Right lobe of liver (tissue), 6 donors: ENCODE measurements at regions not wholly inside any gene's neighbourhood (a gene's known extent, or its start where the extent isn't known, plus 50 kb on each side); places are given as distances from the start of the nearest gene placed in this dataset.

ENCODE experiments used
- ATAC-seq, 4 donors: fragments of 200-7000 bp; cut with Tn5 transposase; one replicate each; pipeline ENCODE4 v1.9.1; 2020; ENCODE audit warnings: mild to moderate bottlenecking in 4 of 4, moderate library complexity in 4 of 4
- DNase-seq, 3 donors: peaks; one replicate each; pipeline ENCODE4 v3.0.0-alpha.2; 2020
- H3K27ac ChIP-seq, 3 donors: fragments of 200-600 bp; one replicate each; pipeline ENCODE4 v1.8.0; 2022
- H3K27me3 ChIP-seq, 2 donors: fragments of 200-600 bp; one replicate each; pipeline ENCODE4 v1.8.0; 2022
- H3K36me3 ChIP-seq, 4 donors: fragments of 200-600 bp; sonication (generic) in 1 of 4; one replicate each; pipeline versions ENCODE4 v1.5.1 to v1.8.0; 2017 to 2022; ENCODE audit warnings: control low read depth in 1 of 4
- H3K4me1 ChIP-seq, 4 donors: fragments of 200-600 bp; sonication (generic) in 1 of 4; one replicate each; pipeline versions ENCODE4 v1.5.1 to v1.8.0; 2017 to 2022; ENCODE audit warnings: control low read depth in 1 of 4
- H3K4me3 ChIP-seq, 3 donors: fragments of 200-600 bp; one replicate each; pipeline ENCODE4 v1.8.0; 2022
- H3K9me3 ChIP-seq, 4 donors: fragments of 200-600 bp; sonication (generic) in 1 of 4; one replicate each; pipeline versions ENCODE4 v1.5.1 to v1.8.0; 2017 to 2022; ENCODE audit warnings: control low read depth in 1 of 4
- CTCF ChIP-seq, 4 donors: fragments of 200-600 bp in 3 of 4; fragments of 450-650 bp in 1 of 4; IDR thresholded peaks; one replicate each; pipeline versions ENCODE4 v1.5.1 to v1.8.0; 2016 to 2022; ENCODE audit warnings: antibody characterized with exemption in 4 of 4, mild to moderate bottlenecking in 2 of 4
- POLR2A ChIP-seq: fragments of 450-650 bp; IDR thresholded peaks from one replicate; pipeline ENCODE4 v1.6.1; 2017; ENCODE audit warnings: antibody characterized with exemption, mild to moderate bottlenecking
- WGBS: methylation state at CpG from one replicate; pipeline ENCODE4 v1.1.6; 2018; ENCODE audit warnings: low coverage, low lambda C conversion rate; ENCODE audit not compliant: insufficient coverage; ENCODE audit errors: missing lambda C conversion rate; 5-methylcytosine and 5-hydroxymethylcytosine counted together
- intact Hi-C, 2 donors: fragments of 100-400 bp; cut with DNase I; formaldehyde crosslinking; loops; one replicate each; pipeline versions ENCODE4 v1.11.2 to v1.14.1; 2022
- donor health status: DM: no; HTN: yes; CAD: no.
- donor health status: DM: no; HTN: no; CAD: no.
- donor health status: DM: no; HTN: no; CAD: no.
- donor health status: DM: no; HTN: yes; CAD: no.
- donor health status: DM: no; HTN: yes; CAD: no.

GRCh38 chrX:39813631-39814277 is 284.0 kb downstream of the BCOR start:
- Histone ChIP-seq H3K36me3 (no peaks in the 10 kb centered on the region), H3K4me1 (peaks cover 0 to 26% (median 8%) of the 10 kb centered on the region in 4 donors), H3K9me3 (no peaks in the 10 kb centered on the region), H3K27me3 (no peaks in the 10 kb centered on the region), H3K27ac (peak overlapping the region; percentile 16 to 69 (median 64)), H3K4me3 (no peak overlapping the region)
- intact Hi-C loops = no loop called here
- WGBS = 39% methylated on average over 11 of the region's 17 CpGs
- DNase-seq (peak; percentile 68 to 89 (median 87)), ATAC-seq (peak; percentile 63 to 79 (median 70))
- no peak for TF ChIP-seq CTCF (IDR thresholded peaks at IDR 0.05)
- no peak for TF ChIP-seq POLR2A

- H3K9me3 ChIP-seq = no peaks in the 10 kb centered on the region
- ATAC-seq (peak; percentile 3 to 33 (median 19)), DNase-seq (no peak)
- peak; percentile 34 to 54 (median 41) for TF ChIP-seq CTCF (IDR thresholded peaks at IDR 0.05)
- no peak for TF ChIP-seq POLR2A
- H3K4me1 ChIP-seq = peaks cover 0 to 26% (median 8%) of the 10 kb centered on the region in 4 donors
- 9% methylated on average over 4 of the region's 4 CpGs for WGBS
- H3K4me3 ChIP-seq = no peak overlapping the region
- intact Hi-C loops = no loop called here
- H3K27me3 ChIP-seq = no peaks in the 10 kb centered on the region
- H3K27ac ChIP-seq = peak overlapping the region; percentile 16 to 69 (median 64)
- no peaks in the 10 kb centered on the region for H3K36me3 ChIP-seq
Observed at GRCh38 chrX:39814391-39814790, 283.4 kb downstream of the BCOR start.

GRCh38 chrX:39815631-39816030 is 282.1 kb downstream of the BCOR start:
- intact Hi-C loops = no loop called here
- peaks cover 0 to 26% (median 8%) of the 10 kb centered on the region in 4 donors for H3K4me1 ChIP-seq
- no peaks in the 10 kb centered on the region for H3K9me3 ChIP-seq
- no peak for TF ChIP-seq CTCF (IDR thresholded peaks at IDR 0.05)
- WGBS = no CpG with 5 or more reads among the region's 1 CpG
- no peak for ATAC-seq
- no peak overlapping the region for H3K27ac ChIP-seq
- H3K27me3 ChIP-seq = no peaks in the 10 kb centered on the region
- H3K4me3 ChIP-seq = no peak overlapping the region
- no peak for DNase-seq
- H3K36me3 ChIP-seq = no peaks in the 10 kb centered on the region

GRCh38 chrX:39816871-39817731 is 280.7 kb downstream of the BCOR start:
- 17% methylated on average over 12 of the region's 16 CpGs for WGBS
- peak overlapping the region in 2 of 3 donors; percentile 34 to 54 for H3K27ac ChIP-seq
- peaks cover 0 to 26% (median 8%) of the 10 kb centered on the region in 4 donors for H3K4me1 ChIP-seq
- H3K4me3 ChIP-seq = no peak overlapping the region
- H3K36me3 ChIP-seq = no peaks in the 10 kb centered on the region
- ATAC-seq = peak; percentile 47 to 54 (median 51)
- TF ChIP-seq POLR2A = no peak
- TF ChIP-seq CTCF (IDR thresholded peaks at IDR 0.05) = no peak
- H3K9me3 ChIP-seq = no peaks in the 10 kb centered on the region
- intact Hi-C loops = no loop called here
- peak; percentile 32 to 77 (median 76) for DNase-seq
- H3K27me3 ChIP-seq = no peaks in the 10 kb centered on the region
